Breast epithelium (tissue), 4 donors: ENCODE measurements at regions not wholly inside any gene's neighbourhood (a gene's known extent, or its start where the extent isn't known, plus 50 kb on each side); places are given as distances from the start of the nearest gene placed in this dataset.

Source experiments
- DNase-seq, 2 donors: peaks; one replicate each; pipeline ENCODE4 v3.0.0-alpha.2; 2019; ENCODE audit warnings: low spot score in 2 of 2
- H3K27ac ChIP-seq, 2 donors: fragments of 200-600 bp; sonication (generic) in 1 of 2; one replicate each; pipeline ENCODE4 v1.5.1; 2016 to 2019; ENCODE audit warnings: mild to moderate bottlenecking in 1 of 2
- H3K27me3 ChIP-seq, 2 donors: fragments of 200-600 bp; sonication (generic) in 1 of 2; one replicate each; pipeline versions ENCODE4 v1.5.1 to v1.6.0; 2017 to 2019; ENCODE audit warnings: control low read depth in 1 of 2, mild to moderate bottlenecking in 1 of 2
- H3K36me3 ChIP-seq: fragments of 200-600 bp; one replicate; pipeline ENCODE4 v1.5.1; 2019
- H3K4me1 ChIP-seq, 2 donors: fragments of 200-600 bp; sonication (generic); one replicate each; pipeline ENCODE4 v1.5.1; 2016 to 2019; ENCODE audit warnings: control low read depth in 1 of 2
- H3K4me3 ChIP-seq, 3 donors: fragments of 200-600 bp; sonication (generic); 1 replicate in 2 of 3; 2 replicates in 1 of 3; pipeline ENCODE4 v1.5.1; 2016 to 2019; ENCODE audit warnings: mild to moderate bottlenecking in 3 of 3, moderate library complexity in 2 of 3
- H3K9me3 ChIP-seq, 2 donors: fragments of 200-600 bp; sonication (generic) in 1 of 2; one replicate each; pipeline ENCODE4 v1.5.1; 2016 to 2019; ENCODE audit warnings: control low read depth in 1 of 2
- CTCF ChIP-seq, 3 donors: fragments of 450-650 bp; IDR thresholded peaks; one replicate each; pipeline ENCODE4 v1.5.1; 2016 to 2017; ENCODE audit warnings: antibody characterized with exemption in 3 of 3, mild to moderate bottlenecking in 3 of 3, moderate library complexity in 3 of 3
- POLR2A ChIP-seq: fragments of 450-650 bp; IDR thresholded peaks from one replicate; pipeline ENCODE4 v1.6.1; 2016; ENCODE audit warnings: antibody characterized with exemption, mild to moderate bottlenecking, moderate library complexity
- POLR2AphosphoS5 ChIP-seq, 3 donors: sonication (generic); formaldehyde crosslinking; IDR thresholded peaks; one replicate each; pipeline ENCODE4 v1.6.1; 2017; ENCODE audit warnings: antibody characterized with exemption in 3 of 3
- intact Hi-C: fragments of 100-400 bp; cut with DNase I; formaldehyde crosslinking; loops from one replicate; pipeline ENCODE4 v1.15.1; 2023; ENCODE audit warnings: low total_unique reads

DNA sequence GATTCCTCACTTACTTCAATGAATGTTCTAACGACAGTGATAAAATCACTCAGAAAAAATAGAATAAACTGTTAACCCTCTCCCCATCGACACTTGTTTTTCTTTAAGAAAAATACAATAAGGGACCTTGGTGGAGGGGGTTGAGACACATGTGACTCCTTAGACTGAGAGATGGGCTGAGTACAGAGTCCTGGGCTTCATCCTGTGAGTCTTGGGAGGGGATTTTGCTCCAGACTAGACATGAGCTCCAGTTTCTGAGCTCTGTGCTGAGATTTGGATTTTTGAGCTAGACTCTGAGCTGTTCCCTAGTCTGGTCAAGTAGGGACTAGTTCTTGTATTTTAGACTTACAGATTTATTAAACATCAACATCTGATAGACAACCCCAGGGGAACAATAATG lies 241.5 kb upstream of the MVB12B start:
- no peak for DNase-seq
- Histone ChIP-seq H3K27me3 (peaks cover 0 to 11% of the 10 kb centered on the region in 2 donors), H3K9me3 (no peaks in the 10 kb centered on the region), H3K36me3 (no peaks in the 10 kb centered on the region), H3K27ac (no peak overlapping the region), H3K4me1 (no peaks in the 10 kb centered on the region), H3K4me3 (no peak overlapping the region)
- intact Hi-C loops = no loop called here
- TF ChIP-seq POLR2AphosphoS5 (IDR thresholded peaks at IDR 0.05) (no peak), CTCF (IDR thresholded peaks at IDR 0.05) (no peak), POLR2A (no peak)

GRCh38 chr9:126088336-126088735 lies 238.3 kb upstream of the MVB12B start:
- TF ChIP-seq POLR2A (no peak), POLR2AphosphoS5 (IDR thresholded peaks at IDR 0.05) (no peak), CTCF (IDR thresholded peaks at IDR 0.05) (no peak)
- Histone ChIP-seq H3K4me3 (no peak overlapping the region), H3K9me3 (no peaks in the 10 kb centered on the region), H3K36me3 (no peaks in the 10 kb centered on the region), H3K4me1 (no peaks in the 10 kb centered on the region), H3K27ac (no peak overlapping the region), H3K27me3 (peaks cover 0 to 11% of the 10 kb centered on the region in 2 donors)
- intact Hi-C loops = no loop called here
- DNase-seq = no peak

GRCh38 chr9:126089789-126090188 lies 236.8 kb upstream of the MVB12B start:
- Histone ChIP-seq H3K9me3 (no peaks in the 10 kb centered on the region), H3K27ac (no peak overlapping the region), H3K4me3 (no peak overlapping the region), H3K4me1 (no peaks in the 10 kb centered on the region), H3K36me3 (no peaks in the 10 kb centered on the region), H3K27me3 (peaks cover 0 to 5% of the 10 kb centered on the region in 2 donors)
- no peak for DNase-seq
- intact Hi-C loops = no loop called here
- TF ChIP-seq POLR2AphosphoS5 (IDR thresholded peaks at IDR 0.05) (no peak), CTCF (IDR thresholded peaks at IDR 0.05) (no peak)

DNA sequence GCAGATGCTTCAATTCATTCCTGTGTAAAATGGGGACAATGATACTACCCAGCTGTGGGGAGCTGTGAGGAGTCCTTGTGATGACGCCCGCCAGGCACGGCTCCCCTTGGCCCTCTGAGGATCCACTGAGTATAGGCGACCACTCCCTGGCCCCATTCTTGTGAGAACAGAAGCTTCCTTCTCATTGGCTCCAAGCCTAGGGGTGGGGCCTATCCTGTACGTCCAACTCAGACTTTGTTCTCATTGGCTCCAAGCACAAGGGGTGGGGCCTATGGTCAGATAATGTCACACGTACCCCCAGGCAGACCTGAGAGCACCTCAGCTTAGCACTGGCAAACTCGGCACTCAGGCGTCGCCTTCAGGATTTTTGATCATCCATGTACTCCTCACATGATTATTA lies 232.9 kb upstream of the MVB12B start:
- intact Hi-C loops = no loop called here
- H3K9me3 ChIP-seq = no peaks in the 10 kb centered on the region

DNA sequence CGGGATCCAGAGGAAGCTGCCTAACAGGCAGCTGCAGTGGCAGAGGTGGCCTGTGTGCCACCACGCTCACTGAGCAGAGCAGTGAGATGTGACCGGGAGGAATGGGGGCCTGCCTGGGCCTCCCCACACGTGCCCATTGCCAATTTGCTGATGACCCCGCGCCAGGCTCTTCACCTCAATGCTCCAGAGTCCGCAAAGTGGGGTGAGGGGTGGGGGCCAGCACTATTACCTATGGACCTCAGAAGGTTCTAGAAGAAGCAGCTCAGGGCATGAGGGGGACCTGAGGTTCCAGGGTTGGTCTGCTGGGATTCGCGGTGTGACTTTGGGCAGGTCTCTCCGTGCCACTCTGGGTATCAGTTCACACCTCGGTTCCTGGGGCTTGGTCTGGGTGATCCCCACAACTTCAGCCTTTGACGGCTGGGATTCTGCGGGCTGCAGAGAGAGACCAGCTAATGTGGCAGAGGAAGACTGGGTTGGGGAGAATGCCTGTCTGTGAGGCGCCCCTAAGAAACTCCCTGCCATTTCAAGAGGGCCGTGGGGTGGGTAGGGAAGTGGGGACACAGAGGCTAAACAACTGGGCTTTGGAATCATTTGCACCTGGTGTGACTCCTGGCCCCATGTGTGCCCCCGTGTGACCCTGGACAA lies 231.0 kb upstream of the MVB12B start:
- intact Hi-C loops = no loop called here
- no peak for DNase-seq
- H3K27ac ChIP-seq = no peak overlapping the region
- no peaks in the 10 kb centered on the region for H3K36me3 ChIP-seq
- TF ChIP-seq CTCF (IDR thresholded peaks at IDR 0.05) = no peak
- TF ChIP-seq POLR2A = no peak
- no peak for TF ChIP-seq POLR2AphosphoS5 (IDR thresholded peaks at IDR 0.05)
- H3K27me3 ChIP-seq = no peaks in the 10 kb centered on the region
- H3K4me1 ChIP-seq = no peaks in the 10 kb centered on the region
- no peak overlapping the region for H3K4me3 ChIP-seq
- peaks cover 0 to 5% of the 10 kb centered on the region in 2 donors for H3K9me3 ChIP-seq

More for the DNA sequence above, 232.9 kb upstream of the MVB12B start:
- H3K27ac ChIP-seq = no peak overlapping the region
- no peaks in the 10 kb centered on the region for H3K36me3 ChIP-seq
- H3K4me3 ChIP-seq = no peak overlapping the region
- H3K4me1 ChIP-seq = no peaks in the 10 kb centered on the region
- H3K27me3 ChIP-seq = no peaks in the 10 kb centered on the region
- no peak for DNase-seq
- no peak for TF ChIP-seq CTCF (IDR thresholded peaks at IDR 0.05)
- TF ChIP-seq POLR2A = no peak
- no peak for TF ChIP-seq POLR2AphosphoS5 (IDR thresholded peaks at IDR 0.05)
